ENCODE measurements at regions not wholly inside any gene's neighbourhood (a gene's known extent, or its start where the extent isn't known, plus 50 kb on each side); places are given as distances from the start of the nearest gene placed in this dataset.
"Not testable (repeated sequence)": the region's sequence is repeated elsewhere in the genome, so short reads cannot be mapped to it uniquely, and the experiment has no call there.

DNA sequence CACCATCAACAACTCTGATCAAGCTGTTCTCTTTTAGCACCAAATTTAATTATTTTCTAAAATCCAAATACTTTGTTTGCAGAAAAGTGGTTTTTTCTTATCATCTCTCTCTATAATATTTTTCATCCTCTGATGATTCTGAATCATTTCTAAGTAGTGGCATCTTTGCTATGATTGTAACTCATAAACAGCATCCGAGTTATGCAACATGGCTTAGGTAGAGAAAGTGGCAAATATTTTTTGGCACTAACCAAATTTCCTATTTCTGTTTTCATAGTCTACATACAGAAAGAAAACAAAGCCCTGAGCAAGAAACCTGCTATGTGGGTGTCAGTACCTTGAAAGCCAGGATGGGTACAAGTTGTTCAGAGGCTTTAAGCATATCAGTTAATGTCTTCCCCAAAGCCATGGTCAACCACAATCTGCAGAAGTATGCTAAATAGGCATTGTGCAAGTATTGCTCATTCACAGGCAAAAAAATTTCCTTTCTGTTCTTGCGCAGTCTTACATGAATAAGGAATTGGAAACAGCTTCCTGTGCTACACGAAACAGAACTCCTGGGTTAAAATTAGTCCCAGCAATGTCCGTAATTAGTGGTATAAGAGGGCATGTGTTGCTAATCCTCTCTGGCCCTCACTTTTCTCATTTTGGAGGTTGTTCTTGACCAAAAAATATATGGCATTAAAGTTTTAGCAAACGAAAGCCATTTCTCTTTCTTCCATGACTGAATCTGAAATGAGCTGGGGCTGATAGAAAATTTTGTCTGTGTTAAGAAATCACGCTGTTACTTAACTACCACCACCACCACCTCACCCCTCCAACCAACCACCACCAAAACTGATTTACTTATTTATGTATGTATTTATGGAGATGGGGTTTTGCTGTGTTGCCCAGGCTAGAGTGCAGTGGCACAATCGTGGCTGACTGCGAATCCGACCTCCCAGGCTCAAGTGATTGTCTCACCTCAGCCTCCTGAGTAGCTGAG lies 325.6 kb upstream of the MAGI2 start:
- 13 to 97% (median 85%) methylated on average over 4 to 9 of the region's 9 CpGs; no CpG with 5 or more reads in 1 of the 10 experiments for WGBS, 10 experiments
- Histone ChIP-seq H3K27ac (no peak overlapping the region), H3K4me3 (no peak overlapping the region), H3K4me1 (replicated peaks in 1 of 2) (no peaks in the 10 kb centered on the region)
- in situ Hi-C loops (cut with MboI; ENCODE audit: low pct_unique_long_range_greater_than_20kb in 2 of 9, low sequenced_read_pairs in 9 of 9, unreplicated experiment in 9 of 9): no loop called here
- peak in 2 of 8 experiments; percentile 98 to 100 for ATAC-seq (replicated peaks in 6 of 8)

DNA sequence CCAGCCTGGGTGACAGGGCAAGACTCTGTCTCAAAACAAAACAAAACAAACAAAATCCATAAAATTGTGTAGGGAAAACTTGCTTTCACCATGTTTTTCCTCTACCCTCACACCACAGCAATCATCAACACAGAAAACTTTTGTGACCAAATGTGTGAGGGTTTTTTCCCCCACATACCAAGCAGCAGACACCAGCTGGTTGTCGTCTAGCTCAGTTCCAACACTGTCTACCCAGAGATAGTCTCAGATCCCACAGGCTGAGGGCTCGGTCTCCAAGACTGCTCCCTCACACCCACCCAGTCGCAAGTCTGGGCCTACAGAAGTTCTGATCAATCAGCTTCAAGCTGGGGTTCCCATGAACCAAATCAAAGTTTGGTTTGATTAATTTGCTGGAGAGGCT lies 322.4 kb upstream of the MAGI2 start:
- in situ Hi-C loops (cut with MboI; ENCODE audit: low pct_unique_long_range_greater_than_20kb in 2 of 9, low sequenced_read_pairs in 9 of 9, unreplicated experiment in 9 of 9): no loop called here
- no peak for ATAC-seq (replicated peaks in 6 of 8)
- no peaks in the 10 kb centered on the region for H3K4me1 ChIP-seq (replicated peaks in 1 of 2)
- H3K4me3 ChIP-seq: no peak overlapping the region
- no peak overlapping the region for H3K27ac ChIP-seq
- WGBS, 10 experiments: 10 to 100% (median 80%) methylated on average over 1 to 3 of the region's 3 CpGs; no CpG with 5 or more reads in 3 of the 10 experiments

DNA sequence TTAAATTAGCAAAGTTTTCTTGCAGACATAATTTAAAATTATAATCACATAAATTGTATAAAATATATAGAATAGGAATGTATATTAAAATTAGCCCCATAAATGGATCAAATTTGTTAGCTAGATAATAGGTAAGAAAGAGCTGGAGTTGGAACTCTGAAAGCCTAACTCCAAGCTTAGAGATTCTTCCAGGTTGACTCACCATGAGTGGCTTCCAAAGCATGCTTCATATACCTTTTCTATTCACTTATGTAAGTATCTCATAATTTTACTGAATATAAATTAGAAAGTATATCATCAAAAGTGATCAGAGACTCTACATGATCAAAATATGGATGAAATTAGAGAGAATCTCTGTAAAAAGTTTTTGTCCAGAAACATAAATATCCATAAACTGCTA lies 320.7 kb upstream of the MAGI2 start:
- in situ Hi-C loops (cut with MboI; ENCODE audit: low pct_unique_long_range_greater_than_20kb in 2 of 9, low sequenced_read_pairs in 9 of 9, unreplicated experiment in 9 of 9): no loop called here
- Histone ChIP-seq H3K27ac (no peak overlapping the region), H3K4me1 (replicated peaks in 1 of 2) (no peaks in the 10 kb centered on the region), H3K4me3 (no peak overlapping the region)
- ATAC-seq (replicated peaks in 6 of 8): no peak

DNA sequence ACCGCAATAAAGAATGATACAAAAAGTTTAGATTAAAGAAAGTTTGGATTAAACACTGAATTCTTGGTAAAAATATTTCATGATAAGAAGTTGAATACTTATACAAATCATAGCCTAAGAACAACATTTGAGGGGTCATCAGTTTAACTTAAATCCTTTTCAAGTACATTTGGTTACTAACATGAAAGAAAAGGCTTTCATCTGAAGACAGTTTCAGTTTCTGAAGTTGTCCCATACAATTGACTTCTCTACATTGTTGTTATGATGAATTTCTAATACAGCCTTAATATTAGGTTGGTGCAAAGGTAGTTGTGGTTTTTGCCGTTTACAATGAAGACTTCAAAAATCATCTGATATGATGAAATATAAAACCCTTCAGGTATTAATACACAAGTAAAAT lies 317.5 kb upstream of the MAGI2 start:
- H3K27ac ChIP-seq: no peak overlapping the region
- 13 to 100% (median 92%) methylated on average over 1 to 2 of the region's 2 CpGs for WGBS, 10 experiments
- H3K4me1 ChIP-seq (replicated peaks in 1 of 2): no peaks in the 10 kb centered on the region
- H3K4me3 ChIP-seq: no peak overlapping the region
- in situ Hi-C loops (cut with MboI; ENCODE audit: low pct_unique_long_range_greater_than_20kb in 2 of 9, low sequenced_read_pairs in 9 of 9, unreplicated experiment in 9 of 9): no loop called here
- no peak for ATAC-seq (replicated peaks in 6 of 8)

DNA sequence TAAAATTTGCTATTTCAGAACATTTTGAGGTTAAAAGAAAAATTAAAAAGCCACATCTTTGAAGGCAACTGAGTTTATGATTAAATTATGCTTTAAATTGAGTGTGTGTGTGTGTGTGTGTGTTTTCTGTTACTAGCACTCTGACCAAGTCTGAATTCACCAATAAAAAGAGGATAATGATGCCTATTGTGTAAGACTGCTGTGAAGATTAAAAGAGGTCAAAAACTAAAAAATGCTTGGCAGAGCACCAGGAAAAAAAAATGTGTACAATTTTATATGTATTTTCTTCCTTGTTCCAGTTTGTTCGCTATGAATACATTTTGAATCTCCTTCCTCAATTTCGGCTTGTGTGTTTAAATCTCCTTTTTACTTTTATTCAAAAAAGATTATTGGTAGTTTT lies 316.6 kb upstream of the MAGI2 start:
- no peak for ATAC-seq (replicated peaks in 6 of 8)
- 62 to 100% (median 92%) methylated on average over 1 to 2 of the region's 2 CpGs; no CpG with 5 or more reads in 1 of the 10 experiments for WGBS, 10 experiments
- H3K27ac ChIP-seq: no peak overlapping the region
- no peaks in the 10 kb centered on the region for H3K4me1 ChIP-seq (replicated peaks in 1 of 2)
- in situ Hi-C loops (cut with MboI; ENCODE audit: low pct_unique_long_range_greater_than_20kb in 2 of 9, low sequenced_read_pairs in 9 of 9, unreplicated experiment in 9 of 9): no loop called here
- no peak overlapping the region for H3K4me3 ChIP-seq

DNA sequence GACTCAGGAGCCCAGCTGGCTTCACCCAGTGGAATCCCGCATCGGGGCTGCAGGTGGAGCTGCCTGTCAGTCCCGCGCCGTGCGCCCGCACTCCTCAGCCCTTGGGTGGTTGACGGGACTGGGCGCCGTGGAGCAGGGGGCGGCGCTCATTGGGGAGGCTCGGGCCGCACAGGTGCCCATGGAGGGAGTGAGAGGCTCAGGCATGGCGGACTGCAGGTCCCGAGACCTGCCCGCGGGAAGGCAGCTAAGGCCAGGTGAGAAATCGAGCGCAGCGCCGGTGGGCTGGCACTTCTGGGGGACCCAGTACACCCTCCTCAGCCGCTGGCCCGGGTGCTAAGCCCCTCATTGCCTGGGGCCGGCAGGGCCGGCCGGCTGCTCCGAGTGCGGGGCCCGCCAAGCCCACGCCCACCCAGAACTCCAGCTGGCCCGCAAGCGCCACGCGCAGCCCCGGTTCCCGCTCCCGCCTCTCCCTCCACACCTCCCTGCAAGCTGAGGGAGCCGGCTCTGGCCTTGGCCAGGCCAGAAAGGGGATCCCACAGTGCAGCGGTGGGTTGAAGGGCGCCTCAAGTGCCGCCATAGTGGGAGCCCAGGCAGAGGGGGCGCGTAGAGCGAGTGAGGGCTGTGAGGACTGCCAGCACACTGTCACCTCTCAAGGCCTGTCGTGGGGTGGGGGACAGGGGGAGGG lies 314.6 kb upstream of the MAGI2 start:
- H3K4me1 ChIP-seq (replicated peaks in 1 of 2); ATAC-seq (replicated peaks in 6 of 8); H3K4me3 ChIP-seq; in situ Hi-C loops (cut with MboI; ENCODE audit: low pct_unique_long_range_greater_than_20kb in 2 of 9, low sequenced_read_pairs in 9 of 9, unreplicated experiment in 9 of 9); H3K27ac ChIP-seq: not testable (repeated sequence)
- WGBS, 10 experiments: 60 to 100% (median 88%) methylated on average over 1 to 6 of the region's 46 CpGs; no CpG with 5 or more reads in 7 of the 10 experiments

DNA sequence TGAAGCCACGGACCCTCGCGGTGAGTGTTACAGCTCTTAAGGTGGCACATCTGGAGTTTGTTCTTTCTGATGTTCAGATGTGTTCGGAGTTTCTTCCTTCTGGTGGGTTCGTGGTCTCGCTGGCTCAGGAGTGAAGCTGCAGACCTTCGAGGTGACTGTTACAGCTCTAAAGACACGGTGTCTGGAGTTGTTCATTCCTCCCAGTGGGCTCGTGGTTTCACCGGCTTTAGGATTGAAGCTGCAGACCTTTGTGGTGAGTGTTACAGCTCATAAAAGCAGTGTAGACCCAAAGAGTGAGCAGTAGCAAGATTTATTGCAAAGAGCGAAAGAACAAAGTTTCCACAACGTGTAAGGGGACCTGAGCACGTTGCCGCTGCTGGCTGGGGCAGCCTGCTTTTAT lies 313.7 kb upstream of the MAGI2 start:
- H3K4me1 ChIP-seq (replicated peaks in 1 of 2); H3K27ac ChIP-seq; H3K4me3 ChIP-seq; in situ Hi-C loops (cut with MboI; ENCODE audit: low pct_unique_long_range_greater_than_20kb in 2 of 9, low sequenced_read_pairs in 9 of 9, unreplicated experiment in 9 of 9); ATAC-seq (replicated peaks in 6 of 8): not testable (repeated sequence)
- WGBS, 10 experiments: 80 to 100% methylated on average over 1 to 3 of the region's 14 CpGs; no CpG with 5 or more reads in 8 of the 10 experiments

DNA sequence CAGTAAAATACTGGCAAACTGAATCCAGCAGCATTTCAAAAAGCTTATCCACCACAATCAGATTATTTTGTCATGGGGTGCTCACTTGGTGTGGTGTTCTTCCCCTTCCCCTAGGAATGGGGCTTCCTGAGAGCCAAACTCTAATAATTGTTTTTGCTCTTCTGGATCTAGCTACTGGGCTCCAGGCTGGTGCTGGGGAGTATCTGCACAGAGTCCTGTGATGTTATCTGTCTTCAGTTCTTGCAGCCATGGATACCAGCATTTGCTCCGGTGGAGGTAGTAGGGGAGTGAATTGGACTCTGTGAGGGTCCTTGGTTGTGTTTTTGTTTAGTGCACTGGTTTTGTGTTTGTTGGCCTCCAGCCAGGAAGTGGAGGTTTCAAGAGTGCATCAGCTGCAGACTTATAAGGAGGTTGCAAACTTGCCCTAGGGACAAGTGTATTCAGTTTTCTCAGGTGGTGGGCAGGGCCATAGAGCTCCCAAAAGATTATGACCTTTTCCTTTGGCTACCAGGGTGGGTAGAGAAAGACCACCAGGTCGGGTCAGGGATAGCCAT lies 308.5 kb upstream of the MAGI2 start:
- 0 to 67% (median 20%) methylated on average over 1 to 2 of the region's 2 CpGs; no CpG with 5 or more reads in 3 of the 10 experiments for WGBS, 10 experiments
- ATAC-seq (replicated peaks in 6 of 8): no peak
- in situ Hi-C loops (cut with MboI; ENCODE audit: low pct_unique_long_range_greater_than_20kb in 2 of 9, low sequenced_read_pairs in 9 of 9, unreplicated experiment in 9 of 9): no loop called here

DNA sequence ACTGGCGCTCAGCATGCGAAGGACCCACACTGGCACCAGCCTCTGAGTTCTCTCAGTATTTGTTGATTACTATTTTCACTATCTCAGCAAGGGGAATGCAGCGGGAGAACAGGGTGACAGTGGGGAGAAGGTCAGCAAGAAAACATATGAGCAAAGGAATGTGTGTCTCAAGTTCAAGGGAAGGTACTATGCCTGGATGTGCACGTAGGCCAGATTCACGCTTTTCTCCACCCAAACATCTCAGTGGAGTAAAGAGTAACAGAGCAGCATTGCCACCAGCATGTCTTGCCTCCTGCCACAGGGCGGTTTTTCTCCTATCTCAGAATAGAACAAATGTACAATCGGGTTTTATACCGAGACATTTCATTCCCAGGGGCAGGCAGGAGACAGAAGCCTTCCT lies 297.5 kb upstream of the MAGI2 start:
- 50 to 100% (median 87%) methylated on average over 1 to 7 of the region's 8 CpGs for WGBS, 10 experiments
- H3K4me3 ChIP-seq; ATAC-seq (replicated peaks in 6 of 8); H3K4me1 ChIP-seq (replicated peaks in 1 of 2); H3K27ac ChIP-seq; in situ Hi-C loops (cut with MboI; ENCODE audit: low pct_unique_long_range_greater_than_20kb in 2 of 9, low sequenced_read_pairs in 9 of 9, unreplicated experiment in 9 of 9): not testable (repeated sequence)

More for the DNA sequence above, 308.5 kb upstream of the MAGI2 start:
- H3K4me1 ChIP-seq (replicated peaks in 1 of 2): no peaks in the 10 kb centered on the region
- H3K4me3 ChIP-seq: no peak overlapping the region
- H3K27ac ChIP-seq: no peak overlapping the region

DNA sequence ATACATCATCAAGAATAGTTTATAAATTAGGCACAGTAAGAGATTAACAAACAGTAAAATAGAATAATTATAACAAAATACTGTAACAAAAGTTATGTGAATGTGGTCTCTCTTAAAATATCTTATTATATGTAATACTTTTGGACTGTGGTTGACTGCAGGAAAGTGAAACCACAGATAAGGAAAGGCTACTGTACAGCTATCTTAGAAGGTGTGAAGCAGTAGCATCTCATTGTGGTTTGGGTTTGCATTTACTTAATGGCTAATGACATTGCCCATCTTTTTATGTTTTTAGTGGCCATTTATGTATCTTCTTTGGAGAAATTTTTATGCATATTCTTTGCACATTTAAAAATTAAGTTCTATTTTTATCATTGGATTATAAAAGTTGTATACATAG lies 296.4 kb upstream of the MAGI2 start:
- ATAC-seq (replicated peaks in 6 of 8): no peak
- H3K4me1 ChIP-seq (replicated peaks in 1 of 2): no peaks in the 10 kb centered on the region
- H3K4me3 ChIP-seq: no peak overlapping the region
- no peak overlapping the region for H3K27ac ChIP-seq
- in situ Hi-C loops (cut with MboI; ENCODE audit: low pct_unique_long_range_greater_than_20kb in 2 of 9, low sequenced_read_pairs in 9 of 9, unreplicated experiment in 9 of 9): loop anchor here in 1 of 9 experiments (25.0 kb wide), 1 partner anchor 463 kb away; no protein-coding TSS in a partner anchor

DNA sequence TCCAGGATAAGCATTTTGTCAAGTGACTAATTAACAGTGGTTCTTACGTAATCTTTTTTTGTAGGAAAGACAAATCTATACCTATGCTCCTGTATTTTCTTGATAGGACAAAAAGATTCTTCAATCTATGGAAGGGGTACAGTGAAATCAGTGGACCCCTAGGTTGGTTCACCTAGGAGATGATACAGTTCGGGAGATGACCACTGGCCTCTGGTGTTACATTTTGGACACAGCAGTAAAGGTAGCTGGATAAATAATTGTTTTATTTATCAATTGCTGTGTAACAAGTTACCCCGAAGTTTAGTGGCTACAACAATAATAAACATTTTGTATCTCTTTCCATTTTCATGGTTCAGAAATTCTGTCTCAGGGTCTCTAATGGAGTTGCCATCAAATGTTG lies 288.2 kb upstream of the MAGI2 start:
- Histone ChIP-seq H3K4me1 (replicated peaks in 1 of 2) (peaks cover 0 to 4% of the 10 kb centered on the region in 2 donors), H3K27ac (no peak overlapping the region), H3K4me3 (no peak overlapping the region)
- 0 to 100% (median 41%) methylated on average over 1 to 3 of the region's 3 CpGs; no CpG with 5 or more reads in 2 of the 10 experiments for WGBS, 10 experiments
- peak in 1 of 8 experiments; percentile 43 for ATAC-seq (replicated peaks in 6 of 8)
- in situ Hi-C loops (cut with MboI; ENCODE audit: low pct_unique_long_range_greater_than_20kb in 2 of 9, low sequenced_read_pairs in 9 of 9, unreplicated experiment in 9 of 9): loop anchor here in 1 of 9 experiments (25.0 kb wide), 1 partner anchor 454 kb away; no protein-coding TSS in a partner anchor

DNA sequence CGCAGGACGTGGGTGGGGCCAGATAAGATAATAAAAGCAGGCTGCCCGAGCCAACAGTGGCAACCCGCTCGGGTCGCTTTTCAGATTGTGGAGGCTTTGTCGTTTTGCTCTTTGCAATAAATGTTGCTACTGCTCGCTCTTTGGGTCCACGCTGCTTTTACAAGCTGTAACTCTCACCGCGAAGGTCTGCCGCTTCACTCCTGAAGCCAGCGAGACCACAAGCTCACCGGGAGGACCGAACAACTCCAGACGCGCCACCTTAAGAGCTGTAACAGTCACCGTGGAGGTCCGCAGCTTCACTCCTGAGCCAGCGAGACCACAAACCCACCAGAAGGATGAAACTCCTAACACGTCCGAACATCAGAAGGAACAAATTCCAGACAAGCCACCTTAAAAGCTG lies 286.6 kb upstream of the MAGI2 start:
- 87 to 100% (median 92%) methylated on average over 1 to 19 of the region's 22 CpGs; no CpG with 5 or more reads in 5 of the 10 experiments for WGBS, 10 experiments
- Histone ChIP-seq H3K4me3 (no peak overlapping the region), H3K27ac (no peak overlapping the region), H3K4me1 (replicated peaks in 1 of 2) (peaks cover 0 to 4% of the 10 kb centered on the region in 2 donors)
- no peak for ATAC-seq (replicated peaks in 6 of 8)
- in situ Hi-C loops (cut with MboI; ENCODE audit: low pct_unique_long_range_greater_than_20kb in 2 of 9, low sequenced_read_pairs in 9 of 9, unreplicated experiment in 9 of 9): loop anchor here in 1 of 9 experiments (25.0 kb wide), 1 partner anchor 453 kb away; no protein-coding TSS in a partner anchor

Measured in motor neuron (in vitro differentiated cells).